CD14-positive monocyte (primary cell): ENCODE measurements at regions not wholly inside any gene's neighbourhood (a gene's known extent, or its start where the extent isn't known, plus 50 kb on each side); places are given as distances from the start of the nearest gene placed in this dataset.

Source experiments
- DNase-seq, 3 donors: peaks; one replicate each; pipeline ENCODE4 v3.0.0-alpha.2; 2011 to 2022
- H2AFZ ChIP-seq: 2 replicates; pipeline ENCODE4 v1.6.0; 2012; ENCODE audit warnings: mild to moderate bottlenecking, low read depth, low read length, inconsistent platforms; ENCODE audit not compliant: insufficient read depth, poor library complexity, severe bottlenecking
- H3K27ac ChIP-seq, 2 donors: 1 replicate in 1 of 2; 2 replicates in 1 of 2; pipeline ENCODE4 v1.5.1; 2012 to 2013; ENCODE audit warnings: low read length in 2 of 2, control low read depth in 1 of 2, inconsistent platforms in 1 of 2, low read depth in 1 of 2, mild to moderate bottlenecking in 1 of 2
- H3K27me3 ChIP-seq, 2 donors: one replicate each; pipeline versions ENCODE4 v1.6.0 to v1.6.1; 2011 to 2013; ENCODE audit warnings: low read length in 2 of 2; ENCODE audit not compliant: control insufficient read depth in 2 of 2, insufficient read depth in 2 of 2
- H3K36me3 ChIP-seq, 2 donors: replicated peaks in 1 of 2; 1 replicate in 1 of 2; 2 replicates in 1 of 2; pipeline versions ENCODE4 v1.5.1 to v1.6.1; 2012 to 2013; ENCODE audit warnings: low read length in 2 of 2, control low read depth in 1 of 2, inconsistent platforms in 1 of 2, mild to moderate bottlenecking in 1 of 2; ENCODE audit not compliant: insufficient read depth in 2 of 2, control insufficient read depth in 1 of 2
- H3K4me1 ChIP-seq, 2 donors: 1 replicate in 1 of 2; 2 replicates in 1 of 2; pipeline versions ENCODE4 v1.5.1 to v1.6.1; 2012 to 2013; ENCODE audit warnings: low read length in 2 of 2, control low read depth in 1 of 2, inconsistent platforms in 1 of 2, mild to moderate bottlenecking in 1 of 2, moderate library complexity in 1 of 2; ENCODE audit not compliant: insufficient read depth in 2 of 2, control insufficient read depth in 1 of 2
- H3K4me2 ChIP-seq: replicated peaks from 2 replicates; pipeline ENCODE3; 2012; ENCODE audit warnings: low read length, moderate library complexity, mild to moderate bottlenecking; ENCODE audit not compliant: poor library complexity, severe bottlenecking; ENCODE audit errors: extremely low read depth
- H3K4me3 ChIP-seq, 3 experiments: fragments of 200-600 bp in 1 of 3; sonication (generic) in 1 of 3; replicated peaks in 1 of 3; 1 replicate in 2 of 3; 2 replicates in 1 of 3; pipeline ENCODE4 v1.5.1; 2011 to 2013; ENCODE audit warnings: low read length in 3 of 3, mild to moderate bottlenecking in 3 of 3, control low read depth in 2 of 3, low read depth in 2 of 3, inconsistent platforms in 1 of 3, moderate library complexity in 1 of 3
- H3K79me2 ChIP-seq: 2 replicates; pipeline ENCODE4 v1.6.0; 2012; ENCODE audit warnings: mild to moderate bottlenecking, control low read depth, inconsistent platforms, low read length, moderate library complexity; ENCODE audit not compliant: insufficient read depth
- H3K9ac ChIP-seq: 2 replicates; pipeline ENCODE4 v1.6.0; 2017; ENCODE audit warnings: low read length, mild to moderate bottlenecking; ENCODE audit not compliant: insufficient read depth, poor library complexity, severe bottlenecking
- H3K9me3 ChIP-seq, 2 donors: replicated peaks in 1 of 2; 1 replicate in 1 of 2; 2 replicates in 1 of 2; pipeline versions ENCODE4 v1.5.1 to v1.6.1; 2012 to 2013; ENCODE audit warnings: low read length in 2 of 2, control low read depth in 1 of 2; ENCODE audit not compliant: control insufficient read depth in 1 of 2, insufficient read depth in 1 of 2
- H4K20me1 ChIP-seq: 2 replicates; pipeline ENCODE4 v1.6.0; 2012; ENCODE audit warnings: mild to moderate bottlenecking, low read length, control low read depth, moderate library complexity; ENCODE audit not compliant: insufficient read depth
- H3K27ac Mint-ChIP-seq, 7 donors: one replicate each; pipeline ENCODE4 v1.8.0; 2020; ENCODE audit warnings: mild to moderate bottlenecking in 7 of 7, mixed read lengths in 7 of 7, moderate library complexity in 6 of 7, inconsistent platforms in 2 of 7
- H3K27me3 Mint-ChIP-seq, 3 donors: one replicate each; pipeline ENCODE4 v1.8.0; 2021 to 2022; ENCODE audit warnings: low read depth in 3 of 3, mild to moderate bottlenecking in 3 of 3, mixed read lengths in 3 of 3, moderate library complexity in 3 of 3, inconsistent platforms in 1 of 3
- H3K36me3 Mint-ChIP-seq, 2 donors: one replicate each; pipeline ENCODE4 v1.8.0; 2020; ENCODE audit warnings: mixed read lengths in 2 of 2, inconsistent platforms in 1 of 2, mild to moderate bottlenecking in 1 of 2
- H3K4me1 Mint-ChIP-seq: one replicate; pipeline ENCODE4 v1.8.0; 2020; ENCODE audit warnings: mild to moderate bottlenecking, mixed read lengths
- H3K4me3 Mint-ChIP-seq, 2 donors: one replicate each; pipeline ENCODE4 v1.8.0; 2020; ENCODE audit warnings: mild to moderate bottlenecking in 2 of 2, mixed read lengths in 2 of 2, moderate library complexity in 1 of 2
- H3K9me3 Mint-ChIP-seq, 7 donors: one replicate each; pipeline ENCODE4 v1.8.0; 2020 to 2022; ENCODE audit warnings: mixed read lengths in 7 of 7, mild to moderate bottlenecking in 6 of 7, moderate library complexity in 6 of 7, inconsistent platforms in 2 of 7
- CTCF ChIP-seq: fragments of 200-600 bp; IDR thresholded peaks from one replicate; pipeline ENCODE4 v1.8.0; 2022; ENCODE audit warnings: antibody characterized with exemption, mild to moderate bottlenecking
- WGBS: methylation state at CpG from one replicate; pipeline ENCODE4 v1.1.5; 2013; ENCODE audit warnings: missing lambda C conversion rate; ENCODE audit not compliant: insufficient coverage; 5-methylcytosine and 5-hydroxymethylcytosine counted together
- intact Hi-C, 2 donors: fragments of 100-400 bp; cut with micrococcal nuclease; formaldehyde crosslinking; loops; one replicate each; pipeline versions ENCODE4 v1.15.0 to v1.15.1; 2023

- H3K9me3 Mint-ChIP-seq: peaks cover 21 to 60% (median 44%) of the 10 kb centered on the region in 7 donors
Measured at GRCh38 chr16:35737076-35737475, 2277.7 kb downstream of the TP53TG3F start.

GRCh38 chr16:35741546-35741945, 2282.1 kb downstream of the TP53TG3F start:
- Histone ChIP-seq H3K79me2 (no peaks in the 10 kb centered on the region), H3K4me2 (no peak overlapping the region), H3K9me3 (peaks cover 43 to 50% of the 10 kb centered on the region in 2 donors), H4K20me1 (no peaks in the 10 kb centered on the region), H3K9ac (no peak overlapping the region), H3K4me3 (no peak overlapping the region), H2AFZ (no peak overlapping the region), H3K27me3 (no peaks in the 10 kb centered on the region), H3K4me1 (no peaks in the 10 kb centered on the region), H3K27ac (no peak overlapping the region), H3K36me3 (no peaks in the 10 kb centered on the region)
- Mint-ChIP-seq H3K9me3 (peaks cover 26 to 49% (median 40%) of the 10 kb centered on the region in 7 donors), H3K27ac (no peak overlapping the region), H3K27me3 (peaks cover 0 to 1% (median 0%) of the 10 kb centered on the region in 3 donors), H3K4me3 (no peak overlapping the region), H3K36me3 (no peaks in the 10 kb centered on the region), H3K4me1 (no peaks in the 10 kb centered on the region)
- DNase-seq: no peak
- no peak for TF ChIP-seq CTCF
- 73% methylated on average over 4 of the region's 4 CpGs for WGBS
- intact Hi-C loops: no loop called here

More at GRCh38 chr16:35737076-35737475, 2277.7 kb downstream of the TP53TG3F start:
- H3K27ac ChIP-seq: no peak overlapping the region
- no peaks in the 10 kb centered on the region for H3K4me1 ChIP-seq
- H3K4me3 ChIP-seq: no peak overlapping the region
- H3K9ac ChIP-seq: no peak overlapping the region
- intact Hi-C loops: no loop called here
- no peaks in the 10 kb centered on the region for H3K79me2 ChIP-seq
- no peak for TF ChIP-seq CTCF
- Mint-ChIP-seq H3K27me3 (peaks cover 0 to 1% (median 0%) of the 10 kb centered on the region in 3 donors), H3K36me3 (no peaks in the 10 kb centered on the region), H3K27ac (no peak overlapping the region), H3K4me1 (no peaks in the 10 kb centered on the region), H3K4me3 (no peak overlapping the region)
- peaks cover 54 to 67% of the 10 kb centered on the region in 2 donors for H3K9me3 ChIP-seq
- 100% methylated on average over 2 of the region's 3 CpGs for WGBS
- no peak overlapping the region for H2AFZ ChIP-seq
- H3K4me2 ChIP-seq: no peak overlapping the region
- no peaks in the 10 kb centered on the region for H3K36me3 ChIP-seq
- H3K27me3 ChIP-seq: no peaks in the 10 kb centered on the region
- H4K20me1 ChIP-seq: no peaks in the 10 kb centered on the region
- no peak for DNase-seq
